ENCODE measurements at regions not wholly inside any gene's neighbourhood (a gene's known extent, or its start where the extent isn't known, plus 50 kb on each side); places are given as distances from the start of the nearest gene placed in this dataset.
"Not testable (repeated sequence)": the region's sequence is repeated elsewhere in the genome, so short reads cannot be mapped to it uniquely, and the experiment has no call there.

DNA sequence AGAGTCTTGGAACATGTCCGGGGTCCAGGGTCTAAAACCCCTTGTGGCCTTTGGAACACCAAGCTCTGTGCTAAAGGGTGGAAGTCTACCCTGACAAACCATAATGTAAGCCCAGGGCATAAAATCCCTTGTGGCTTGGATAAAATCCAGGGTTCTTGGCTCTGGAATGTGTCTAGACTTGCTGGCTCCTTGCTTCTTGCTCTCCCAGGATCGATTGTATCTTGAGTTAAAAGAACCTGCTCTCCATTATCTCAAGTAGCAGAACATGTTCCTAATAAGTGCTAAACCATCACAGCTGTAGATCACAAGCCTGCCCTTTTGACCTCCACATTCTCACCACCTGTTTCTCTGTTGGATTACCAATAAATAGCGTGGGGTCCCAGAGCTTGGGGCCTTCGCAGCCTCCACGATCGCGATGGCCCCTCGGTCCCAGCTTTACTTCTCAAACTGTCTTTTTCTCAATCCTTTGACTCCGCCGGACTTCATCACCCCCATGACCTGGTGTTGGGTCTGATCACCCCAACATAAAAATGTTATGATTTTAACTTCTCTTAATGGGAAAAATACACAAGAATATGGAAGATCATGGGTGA, 100.9 kb upstream of the PCLO start:
- not testable (repeated sequence) for TF ChIP-seq CTCF, POLR2AphosphoS5 (IDR thresholded peaks at IDR 0.05)

Data from prostate gland (tissue), 2 donors.